ENCODE measurements at regions not wholly inside any gene's neighbourhood (a gene's known extent, or its start where the extent isn't known, plus 50 kb on each side); places are given as distances from the start of the nearest gene placed in this dataset.
A peak's percentile ranks its signal among the peaks of the same experiment; 100 is the strongest.

- 0 out of 2 replicates have a peak, but pooled peaks cover 4% of the 10 kb centered on the region for H3K9me2 ChIP-seq (ENCODE audit: insufficient read depth)
- DNase-seq (ENCODE audit: low spot score), result peak; percentile 89
- no peaks in the 10 kb centered on the region for H3K79me2 ChIP-seq (replicated peaks; ENCODE audit: insufficient read depth)
- H3K4me3 ChIP-seq, result no peak overlapping the region
- ATAC-seq, result peak; percentile 86
- H3K27me3 ChIP-seq (ENCODE audit: insufficient read depth), result no peaks in the 10 kb centered on the region
- peak overlapping the region; percentile 67 for H3K27ac ChIP-seq (ENCODE audit: low read depth)
- Mint-ChIP-seq H3K27ac (peak overlapping the region; percentile 96), H3K4me1 (peaks cover 47% of the 10 kb centered on the region), H3K36me3 (ENCODE audit: low read depth) (peaks cover 54% of the 10 kb centered on the region), H3K4me3 (peak overlapping the region; percentile 12; the same call in 1 of the 3 replicates), H3K27me3 (ENCODE audit: insufficient read depth, low read depth, poor library complexity) (peaks cover 8% of the 10 kb centered on the region), H3K9me3 (peaks cover 49% of the 10 kb centered on the region)
- TF ChIP-seq ETS1 (IDR thresholded peaks at IDR 0.05) (no peak; the same call in 1 of the 2 replicates), JUNB (IDR thresholded peaks at IDR 0.05; ENCODE audit: unreplicated experiment) (no peak), CTCF (conservative IDR thresholded peaks at IDR 0.05; ENCODE audit: low read depth in 2 of 2) (no peak), POLR2AphosphoS5 (IDR thresholded peaks at IDR 0.05; ENCODE audit: low read depth) (no peak), ZNF331 (CRISPR knock-in tag; IDR thresholded peaks at IDR 0.05; ENCODE audit: low read depth) (no peak), ZNF114 (CRISPR knock-in tag; IDR thresholded peaks at IDR 0.05) (no peak), EZH2phosphoT487 (IDR thresholded peaks at IDR 0.05; ENCODE audit: unreplicated experiment) (no peak), NANOG (IDR thresholded peaks at IDR 0.05; ENCODE audit: borderline replicate concordance) (peak; percentile 86; the same call in 1 of the 2 replicates), ZNF462 (CRISPR knock-in tag; IDR thresholded peaks at IDR 0.05) (no peak), REST (IDR thresholded peaks at IDR 0.05; ENCODE audit: unreplicated experiment) (no peak), CREB1 (CRISPR knock-in tag; IDR thresholded peaks at IDR 0.05; ENCODE audit: low read depth) (0 out of 2 replicates have a peak, but pooled peaks have one; percentile 4), STAT1 (IDR thresholded peaks at IDR 0.05; ENCODE audit: unreplicated experiment) (no peak), EZH2 (IDR thresholded peaks at IDR 0.05; ENCODE audit: low read depth, unreplicated experiment) (no peak)
- peak overlapping the region; percentile 48 for H3K4me2 ChIP-seq
- peaks cover 12% of the 10 kb centered on the region; the same call in 1 of the 2 replicates for H3K36me3 ChIP-seq (ENCODE audit: insufficient read depth)
- H2AFZ ChIP-seq, result no peak overlapping the region
- 0 out of 2 replicates have a peak, but pooled peaks cover 2% of the 10 kb centered on the region for H3F3A ChIP-seq (replicated peaks; ENCODE audit: low read depth)
- H3K4me1 ChIP-seq (ENCODE audit: insufficient read depth), result peaks cover 29% of the 10 kb centered on the region
- H4K20me1 ChIP-seq (replicated peaks; ENCODE audit: insufficient read depth), result no peaks in the 10 kb centered on the region
These were observed 169.9 kb downstream of the CD24 start for GRCh38 chr6:106804346-106805335.

Data from GM23338 (cell line).